Ectodermal cell (in vitro differentiated cells): ENCODE measurements at regions not wholly inside any gene's neighbourhood (a gene's known extent, or its start where the extent isn't known, plus 50 kb on each side); places are given as distances from the start of the nearest gene placed in this dataset.

Experiments
- H3K27ac ChIP-seq: 2 replicates; pipeline ENCODE4 v1.7.0; 2013; ENCODE audit warnings: mild to moderate bottlenecking, low read depth, low read length; ENCODE audit not compliant: insufficient read depth, poor library complexity, severe bottlenecking
- H3K27me3 ChIP-seq: 2 replicates; pipeline ENCODE4 v1.7.0; 2013; ENCODE audit warnings: mild to moderate bottlenecking, low read length; ENCODE audit not compliant: insufficient read depth, control insufficient read depth, poor library complexity, severe bottlenecking
- H3K36me3 ChIP-seq: one replicate; pipeline ENCODE4 v1.7.0; 2013; ENCODE audit warnings: low read length; ENCODE audit not compliant: control insufficient read depth, insufficient read depth
- H3K4me1 ChIP-seq: one replicate; pipeline ENCODE4 v1.7.0; 2013; ENCODE audit warnings: low read length; ENCODE audit not compliant: control insufficient read depth, insufficient read depth
- H3K4me3 ChIP-seq: 2 replicates; pipeline ENCODE4 v1.7.0; 2013; ENCODE audit warnings: low read depth, low read length, control low read depth; ENCODE audit not compliant: insufficient read depth
- H3K9me3 ChIP-seq: 2 replicates; pipeline ENCODE4 v1.7.0; 2013; ENCODE audit warnings: mild to moderate bottlenecking, low read length, moderate library complexity; ENCODE audit not compliant: control insufficient read depth
- WGBS, 2 experiments: methylation state at CpG; one replicate each; pipeline ENCODE4 v1.1.7; 2013; ENCODE audit warnings: missing lambda C conversion rate in 2 of 2; 5-methylcytosine and 5-hydroxymethylcytosine counted together

DNA sequence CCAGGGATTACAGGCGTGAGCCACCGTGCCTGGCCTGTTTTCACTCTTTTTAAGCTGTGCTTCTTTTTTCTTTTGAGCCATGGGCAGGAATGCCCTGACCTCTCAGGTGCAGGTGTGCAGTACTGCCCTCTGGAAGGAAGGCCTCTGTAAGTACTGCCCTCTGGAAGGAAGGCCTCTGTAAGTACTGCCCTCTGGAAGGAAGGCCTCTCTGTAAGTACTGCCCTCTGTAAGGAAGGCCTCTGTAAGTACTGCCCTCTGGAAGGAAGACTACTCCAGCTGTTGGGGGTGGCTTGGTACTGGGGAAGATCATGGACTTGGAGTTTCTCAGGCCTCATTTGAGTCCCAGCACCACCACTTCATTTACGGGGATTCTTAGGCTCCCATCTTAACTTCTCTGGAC is 248.5 kb upstream of the ID2 start:
- H3K4me3 ChIP-seq, result no peak overlapping the region
- H3K27me3 ChIP-seq, result no peaks in the 10 kb centered on the region
- WGBS, 2 experiments, result 93 to 94% methylated on average over 2 to 3 of the region's 3 CpGs
- no peaks in the 10 kb centered on the region for H3K4me1 ChIP-seq
- H3K9me3 ChIP-seq, result no peaks in the 10 kb centered on the region
- H3K27ac ChIP-seq, result no peak overlapping the region
- no peaks in the 10 kb centered on the region for H3K36me3 ChIP-seq

DNA sequence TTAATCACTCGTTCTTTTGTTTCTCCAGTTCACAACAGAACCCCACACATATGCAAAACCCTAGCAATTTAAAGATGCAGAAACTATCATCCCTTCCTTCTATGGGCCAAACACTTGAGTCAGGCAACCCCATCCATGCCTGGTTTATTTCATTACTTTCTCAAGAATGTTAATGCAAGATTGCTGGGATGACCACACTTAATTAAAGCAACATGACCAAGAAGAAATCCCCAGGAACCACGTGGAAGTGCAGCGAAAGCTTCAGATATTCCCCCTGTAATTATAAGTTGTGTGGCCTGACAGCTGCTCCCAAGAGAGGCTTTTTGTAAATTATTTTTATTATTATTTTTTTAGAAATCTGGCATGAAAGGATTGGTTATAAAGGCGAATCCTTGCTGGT is 246.2 kb upstream of the ID2 start:
- H3K27ac ChIP-seq, result no peak overlapping the region
- no peaks in the 10 kb centered on the region for H3K4me1 ChIP-seq
- no peaks in the 10 kb centered on the region for H3K9me3 ChIP-seq
- H3K4me3 ChIP-seq, result no peak overlapping the region
- H3K27me3 ChIP-seq, result no peaks in the 10 kb centered on the region
- whole genome bisulfite sequencing, 2 experiments, result 84 to 90% methylated on average over 2 to 4 of the region's 4 CpGs
- no peaks in the 10 kb centered on the region for H3K36me3 ChIP-seq

DNA sequence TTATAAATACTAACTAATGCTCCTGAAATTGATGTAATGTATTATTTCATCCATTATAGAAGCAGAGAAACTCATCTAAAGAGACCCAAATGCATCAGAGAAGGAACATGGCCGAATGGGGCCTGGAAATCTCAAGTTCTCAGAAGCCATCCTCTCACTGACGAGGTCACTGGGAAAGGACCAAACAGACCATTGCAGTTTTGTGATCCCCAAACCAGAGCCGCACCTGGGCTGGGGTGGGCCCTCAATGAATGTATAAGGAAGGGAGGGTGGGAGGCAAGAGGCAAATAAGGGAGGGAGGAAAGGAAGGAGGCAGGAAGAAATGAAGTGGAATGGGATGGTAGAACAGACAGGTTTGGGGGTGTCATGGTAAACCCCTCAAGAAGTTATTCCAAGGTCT is 245.3 kb upstream of the ID2 start:
- Histone ChIP-seq H3K4me3 (no peak overlapping the region), H3K9me3 (no peaks in the 10 kb centered on the region), H3K4me1 (no peaks in the 10 kb centered on the region), H3K27ac (no peak overlapping the region), H3K36me3 (no peaks in the 10 kb centered on the region), H3K27me3 (no peaks in the 10 kb centered on the region)
- WGBS, 2 experiments, result 79 to 82% methylated on average over 3 of the region's 3 CpGs

DNA sequence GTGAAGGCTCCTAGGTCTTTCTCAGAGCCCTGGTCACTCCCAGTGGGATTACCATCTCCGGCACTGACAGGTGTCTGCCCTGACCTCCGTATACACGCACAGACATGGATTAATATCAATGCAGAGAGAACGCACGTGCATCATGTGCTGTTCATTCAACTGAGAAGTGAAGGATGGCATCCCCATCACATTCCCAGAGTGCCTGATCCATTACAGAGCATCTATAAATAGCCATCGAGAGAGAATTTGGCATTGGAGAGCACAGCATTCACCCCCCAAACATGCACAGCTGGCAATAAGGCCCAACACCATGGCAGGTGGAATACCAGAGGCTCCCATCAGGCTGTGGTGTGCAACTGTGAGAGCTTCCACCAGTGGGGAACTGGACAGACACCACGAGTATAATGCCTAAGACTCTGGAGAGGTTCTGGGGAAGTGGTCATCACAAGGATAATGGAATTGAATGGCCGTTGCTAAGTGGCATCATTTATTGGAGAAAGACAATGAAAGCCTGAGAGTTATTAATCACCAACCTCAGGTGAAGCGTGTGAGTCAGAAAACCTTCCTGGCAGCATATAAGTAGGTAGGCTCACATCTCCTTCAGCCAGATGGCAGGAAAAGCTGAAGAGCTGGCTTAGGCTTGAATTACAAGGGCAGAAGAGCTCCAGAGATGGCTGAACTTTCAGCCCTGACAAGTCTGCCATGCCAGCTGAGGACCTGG is 244.5 kb upstream of the ID2 start:
- 94 to 95% methylated on average over 9 of the region's 9 CpGs for WGBS, 2 experiments
- Histone ChIP-seq H3K4me3 (no peak overlapping the region), H3K27me3 (no peaks in the 10 kb centered on the region), H3K4me1 (no peaks in the 10 kb centered on the region), H3K27ac (no peak overlapping the region), H3K36me3 (no peaks in the 10 kb centered on the region), H3K9me3 (no peaks in the 10 kb centered on the region)

DNA sequence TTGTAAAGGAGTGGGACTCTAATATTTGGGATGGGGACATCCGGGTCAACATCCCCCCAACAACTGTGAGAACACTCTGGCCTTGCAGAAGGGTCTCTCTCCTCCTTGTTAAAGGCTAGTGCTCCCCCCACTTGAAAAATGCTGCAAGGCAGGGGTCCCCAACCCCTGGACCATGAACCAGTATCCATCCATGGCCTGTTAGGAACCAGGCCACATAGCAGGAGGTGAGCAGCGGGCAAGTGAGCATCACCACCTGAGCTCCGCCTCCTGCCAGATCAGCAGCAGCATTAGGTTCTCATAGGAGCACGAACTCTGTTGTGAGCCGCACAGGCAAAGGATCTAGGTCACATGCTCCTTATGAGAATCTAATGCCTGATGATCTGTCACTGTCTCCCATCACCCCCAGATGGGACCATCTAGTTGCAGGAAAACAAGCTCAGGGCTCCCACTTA is 243.9 kb upstream of the ID2 start:
- 94 to 97% methylated on average over 5 of the region's 5 CpGs for WGBS, 2 experiments
- Histone ChIP-seq H3K27me3 (no peaks in the 10 kb centered on the region), H3K36me3 (no peaks in the 10 kb centered on the region), H3K4me3 (no peak overlapping the region), H3K9me3 (no peaks in the 10 kb centered on the region), H3K27ac (no peak overlapping the region), H3K4me1 (no peaks in the 10 kb centered on the region)

DNA sequence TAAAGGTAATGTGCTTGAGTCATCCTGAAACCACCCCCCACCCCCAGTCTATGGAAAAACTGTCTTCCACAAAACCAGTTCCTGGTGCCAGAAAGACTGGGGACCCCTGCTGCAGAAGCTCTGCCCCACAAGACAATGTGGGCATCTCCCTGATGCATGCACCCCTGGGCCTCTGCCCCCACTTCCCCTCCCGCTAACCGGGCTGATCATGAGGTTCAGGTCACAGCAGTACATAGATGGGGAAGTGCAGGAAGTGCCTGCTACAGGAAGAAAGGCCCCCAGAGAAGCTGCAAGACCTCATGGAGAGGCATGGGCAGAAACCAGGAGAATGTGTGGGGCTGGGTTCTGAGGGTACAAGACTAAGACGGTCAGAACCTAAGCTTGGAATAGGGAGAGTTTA is 243.4 kb upstream of the ID2 start:
- Histone ChIP-seq H3K27me3 (no peaks in the 10 kb centered on the region), H3K9me3 (no peaks in the 10 kb centered on the region), H3K4me3 (no peak overlapping the region), H3K27ac (no peak overlapping the region), H3K36me3 (no peaks in the 10 kb centered on the region), H3K4me1 (no peaks in the 10 kb centered on the region)
- WGBS, 2 experiments, result 95 to 98% methylated on average over 3 of the region's 3 CpGs

DNA sequence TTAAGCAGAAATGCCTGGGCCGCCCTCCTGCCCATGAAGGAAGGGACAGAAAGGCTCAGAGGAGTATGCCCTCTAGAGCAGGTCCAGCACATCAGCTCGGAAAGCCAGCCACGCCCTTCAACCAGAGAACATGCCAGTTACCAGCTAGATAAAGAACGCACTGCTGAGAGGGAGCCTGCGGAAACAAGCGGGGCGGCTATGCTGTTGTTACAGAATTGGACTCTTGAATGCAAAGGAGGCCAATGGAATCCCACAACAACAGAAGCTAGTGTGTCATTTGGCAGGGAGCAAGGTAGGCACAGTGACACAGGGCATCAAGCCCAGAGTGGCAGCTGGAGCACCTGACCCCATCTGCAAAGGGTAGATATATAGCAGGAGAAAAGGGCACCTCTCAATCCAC is 242.9 kb upstream of the ID2 start:
- WGBS, 2 experiments, result 95 to 96% methylated on average over 7 of the region's 7 CpGs
- H3K27ac ChIP-seq, result no peak overlapping the region
- H3K27me3 ChIP-seq, result no peaks in the 10 kb centered on the region
- H3K36me3 ChIP-seq, result no peaks in the 10 kb centered on the region
- H3K9me3 ChIP-seq, result no peaks in the 10 kb centered on the region
- H3K4me1 ChIP-seq, result no peaks in the 10 kb centered on the region
- no peak overlapping the region for H3K4me3 ChIP-seq

DNA sequence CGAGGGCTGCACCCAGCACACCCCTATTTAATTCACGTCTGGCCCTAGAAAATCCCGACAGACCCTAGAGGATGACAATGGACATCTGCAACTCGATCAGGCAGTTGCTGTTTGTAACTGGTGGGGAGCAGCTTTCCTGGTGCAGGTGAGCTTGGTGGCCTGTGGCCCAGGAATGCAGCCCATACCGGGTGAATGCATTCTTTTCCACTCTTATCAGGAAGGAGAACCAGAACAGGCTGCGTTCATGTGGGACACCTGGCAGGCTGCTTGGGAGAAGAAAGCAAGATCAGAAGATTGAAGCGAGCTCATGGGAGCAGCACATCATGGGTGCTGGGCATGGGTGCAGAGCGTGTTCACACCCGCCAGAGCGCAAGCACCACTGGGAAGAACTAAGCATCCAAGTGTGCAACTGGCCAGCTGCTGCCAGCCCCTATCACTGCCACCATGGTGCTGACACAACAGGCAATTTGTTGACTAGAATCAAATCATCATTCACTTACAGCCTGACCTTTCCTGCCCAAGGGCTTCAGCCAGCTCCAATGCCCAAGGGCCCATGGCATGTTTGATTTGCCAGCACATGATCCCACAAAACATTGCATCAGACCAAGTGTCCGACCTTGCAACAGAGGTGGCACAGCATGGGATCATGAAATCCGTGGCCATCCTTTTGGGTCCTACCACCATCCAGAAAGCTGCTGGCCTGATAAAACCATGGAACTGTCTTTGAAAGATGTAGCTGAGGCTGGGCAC is 241.7 kb upstream of the ID2 start:
- H3K27me3 ChIP-seq, result no peaks in the 10 kb centered on the region
- no peak overlapping the region for H3K4me3 ChIP-seq
- no peaks in the 10 kb centered on the region for H3K36me3 ChIP-seq
- WGBS, 2 experiments, result 92 to 93% methylated on average over 12 of the region's 12 CpGs
- no peak overlapping the region for H3K27ac ChIP-seq
- H3K4me1 ChIP-seq, result peaks cover 2% of the 10 kb centered on the region
- H3K9me3 ChIP-seq, result no peaks in the 10 kb centered on the region

DNA sequence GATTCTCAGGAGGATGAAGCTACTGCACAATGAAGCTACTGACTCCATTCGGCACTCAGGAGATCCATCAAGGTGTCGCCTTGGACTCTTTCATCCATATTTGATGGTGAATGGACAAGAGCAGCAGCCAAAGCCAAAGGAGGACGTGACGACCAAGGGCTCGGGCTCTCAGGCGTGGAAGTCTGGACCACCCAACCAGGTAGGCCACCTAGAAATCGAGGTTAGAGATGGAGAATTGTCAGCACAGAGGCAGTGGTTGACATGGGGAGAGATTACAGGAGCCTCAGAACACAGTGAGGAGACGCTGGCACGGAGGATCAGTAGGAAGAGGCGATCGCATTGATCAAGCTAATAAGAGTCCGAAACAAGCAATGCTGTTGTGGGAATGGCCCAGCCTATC is 240.5 kb upstream of the ID2 start:
- H3K4me1 ChIP-seq, result peaks cover 5% of the 10 kb centered on the region
- no peaks in the 10 kb centered on the region for H3K36me3 ChIP-seq
- no peaks in the 10 kb centered on the region for H3K27me3 ChIP-seq
- no peak overlapping the region for H3K27ac ChIP-seq
- H3K4me3 ChIP-seq, result no peak overlapping the region
- no peaks in the 10 kb centered on the region for H3K9me3 ChIP-seq
- WGBS, 2 experiments, result 86 to 88% methylated on average over 12 of the region's 12 CpGs

DNA sequence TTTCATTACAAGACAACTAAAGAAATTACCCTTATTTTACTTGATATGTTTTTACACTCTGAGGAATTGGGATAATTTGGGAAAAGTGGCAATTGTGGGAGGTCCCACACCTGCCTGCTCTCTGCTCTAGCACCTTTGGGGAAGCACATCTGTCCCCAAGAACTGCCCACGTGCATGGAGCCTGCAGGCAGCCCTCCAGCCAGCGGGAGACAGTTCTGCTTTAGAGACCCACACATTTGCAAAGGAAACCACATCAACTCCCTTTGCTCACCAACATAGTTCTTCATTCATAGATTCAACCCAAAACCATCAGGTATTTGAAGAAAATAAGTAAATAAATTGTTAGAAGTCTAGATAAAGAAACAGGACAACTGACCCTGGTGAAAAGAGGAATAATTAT is 239.9 kb upstream of the ID2 start:
- Histone ChIP-seq H3K36me3 (no peaks in the 10 kb centered on the region), H3K27me3 (no peaks in the 10 kb centered on the region), H3K4me3 (no peak overlapping the region), H3K4me1 (peaks cover 5% of the 10 kb centered on the region), H3K9me3 (no peaks in the 10 kb centered on the region), H3K27ac (no peak overlapping the region)
- WGBS, 2 experiments, result 70 to 77% methylated on average over 2 of the region's 2 CpGs
